ENCODE measurements at regions not wholly inside any gene's neighbourhood (a gene's known extent, or its start where the extent isn't known, plus 50 kb on each side); places are given as distances from the start of the nearest gene placed in this dataset.

- TF ChIP-seq CTCF (IDR thresholded peaks at IDR 0.05) = no peak
- TF ChIP-seq POLR2AphosphoS5 (IDR thresholded peaks at IDR 0.05; ENCODE audit: insufficient read depth in 1 of 2, low read depth in 1 of 2) = no peak
These were observed 1249.9 kb downstream of the EPHA7 start for GRCh38 chr6:92169506-92169905.
